HL-60 (cell line): ENCODE measurements at regions not wholly inside any gene's neighbourhood (a gene's known extent, or its start where the extent isn't known, plus 50 kb on each side); places are given as distances from the start of the nearest gene placed in this dataset.

Experiments used
- DNase-seq, 2 experiments: peaks; one replicate each; pipeline ENCODE4 v3.0.0-alpha.2; 2010 to 2020; ENCODE audit warnings: low read depth in 1 of 2, low spot score in 1 of 2
- H3K27ac ChIP-seq: fragments of 250-450 bp; sonication (Bioruptor Pico); replicated peaks from 2 replicates; pipeline ENCODE4 v1.5.1; 2020; ENCODE audit warnings: mild to moderate bottlenecking, moderate library complexity
- H3K27me3 ChIP-seq: fragments of 250-450 bp; sonication (Bioruptor Pico); 2 replicates; pipeline ENCODE4 v1.5.1; 2021; ENCODE audit warnings: mild to moderate bottlenecking, moderate library complexity; ENCODE audit not compliant: insufficient read depth, poor library complexity, severe bottlenecking
- H3K4me3 ChIP-seq: replicated peaks from 2 replicates; pipeline ENCODE4 v1.5.1; 2011; ENCODE audit warnings: mild to moderate bottlenecking, control low read depth, low read length; ENCODE audit not compliant: insufficient read depth
- CTCF ChIP-seq: IDR thresholded peaks from one replicate; pipeline ENCODE4 v1.5.1; 2011; ENCODE audit warnings: low read length, control low read depth, inconsistent platforms; ENCODE audit not compliant: insufficient read depth
- GABPA ChIP-seq: IDR thresholded peaks from 2 replicates; pipeline ENCODE4 v1.6.1; 2012; ENCODE audit warnings: low read depth
- POLR2AphosphoS5 ChIP-seq: IDR thresholded peaks from 2 replicates; pipeline ENCODE4 v1.6.1; 2012; ENCODE audit warnings: low read depth
- REST ChIP-seq: IDR thresholded peaks from 2 replicates; pipeline ENCODE4 v1.6.1; 2012; ENCODE audit warnings: low read depth; ENCODE audit not compliant: insufficient replicate concordance
- SPI1 ChIP-seq: IDR thresholded peaks from 2 replicates; pipeline ENCODE4 v1.6.1; 2012; ENCODE audit warnings: low read depth, mild to moderate bottlenecking, borderline replicate concordance

- no peaks in the 10 kb centered on the region for H3K27me3 ChIP-seq
These were observed 159.0 kb downstream of the MIS18A start for GRCh38 chr21:32119811-32120210.

DNA sequence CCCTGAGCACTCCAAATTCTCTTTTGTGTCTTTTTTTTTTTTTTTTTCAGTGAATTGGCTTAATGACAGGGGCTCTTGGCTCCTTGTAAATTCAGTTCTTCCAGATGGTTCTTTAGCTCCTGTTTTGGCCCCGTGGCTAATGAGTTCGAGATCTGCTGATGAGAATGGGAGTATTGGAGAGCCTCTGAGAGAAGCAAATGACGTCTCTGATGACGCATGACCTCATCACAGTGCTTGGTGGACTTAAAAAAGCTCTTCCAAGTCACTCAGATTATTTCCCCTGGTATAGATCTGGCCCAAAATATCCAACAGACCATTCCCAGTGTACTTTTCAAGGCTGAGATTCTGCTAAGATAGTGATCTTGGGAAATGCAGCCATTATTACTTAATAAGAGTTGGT is 159.5 kb downstream of the MIS18A start:
- Histone ChIP-seq H3K4me3 (no peak overlapping the region), H3K27me3 (no peaks in the 10 kb centered on the region), H3K27ac (no peak overlapping the region)
- DNase-seq, result no peak
- TF ChIP-seq REST (no peak), GABPA (no peak), POLR2AphosphoS5 (no peak), SPI1 (no peak), CTCF (no peak)

More at GRCh38 chr21:32119811-32120210, 159.0 kb downstream of the MIS18A start:
- Histone ChIP-seq H3K27ac (no peak overlapping the region), H3K4me3 (no peak overlapping the region)
- no peak for DNase-seq
- TF ChIP-seq SPI1, result no peak
- TF ChIP-seq REST, result no peak
- no peak for TF ChIP-seq GABPA
- no peak for TF ChIP-seq POLR2AphosphoS5
- TF ChIP-seq CTCF, result no peak

DNA sequence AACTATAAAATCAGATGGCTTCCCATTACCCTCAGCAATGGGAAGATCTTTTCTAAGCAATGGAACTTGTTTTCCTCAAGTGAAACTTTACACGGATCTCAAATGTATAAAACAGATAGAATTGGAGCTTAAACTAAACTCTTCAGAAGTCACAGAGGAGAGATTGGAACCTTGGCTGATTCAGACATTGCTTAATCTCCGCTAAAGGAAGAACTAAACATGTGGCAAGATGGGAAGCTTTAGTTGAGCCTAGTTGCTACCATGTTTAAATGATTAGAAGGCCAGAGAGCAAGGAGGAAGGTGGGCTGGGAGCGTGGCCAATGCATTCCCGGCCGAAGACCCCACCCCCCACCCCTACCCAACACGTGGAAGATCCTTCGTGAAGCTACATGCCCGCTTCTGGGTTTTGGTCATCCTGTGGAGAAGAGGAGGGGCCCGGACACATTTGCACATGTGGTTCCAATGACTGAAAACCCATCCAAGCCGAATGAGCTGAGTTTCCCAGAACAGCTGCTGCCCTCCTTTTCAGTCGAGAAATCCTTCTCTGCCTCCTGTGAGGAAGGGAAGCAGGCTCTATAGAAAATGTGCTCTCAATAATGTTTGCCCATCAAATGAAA is 164.3 kb downstream of the MIS18A start:
- Histone ChIP-seq H3K27ac (no peak overlapping the region), H3K4me3 (no peak overlapping the region), H3K27me3 (no peaks in the 10 kb centered on the region)
- no peak for DNase-seq
- TF ChIP-seq SPI1 (no peak), CTCF (no peak), POLR2AphosphoS5 (no peak), REST (no peak), GABPA (no peak)
